Subcutaneous abdominal adipose tissue (tissue), 5 donors: ENCODE measurements at regions not wholly inside any gene's neighbourhood (a gene's known extent, or its start where the extent isn't known, plus 50 kb on each side); places are given as distances from the start of the nearest gene placed in this dataset.
"Not testable (repeated sequence)": the region's sequence is repeated elsewhere in the genome, so short reads cannot be mapped to it uniquely, and the experiment has no call there.

ENCODE experiments used
- H3K27ac ChIP-seq: one replicate; pipeline ENCODE4 v1.7.0; 2013; ENCODE audit warnings: low read depth, mild to moderate bottlenecking, inconsistent platforms, low read length, moderate library complexity
- H3K27me3 ChIP-seq, 5 donors: one replicate each; pipeline ENCODE4 v1.7.0; 2013; ENCODE audit warnings: low read length in 5 of 5, inconsistent platforms in 1 of 5; ENCODE audit not compliant: control insufficient read depth in 5 of 5, insufficient read depth in 4 of 5
- H3K36me3 ChIP-seq, 5 donors: one replicate each; pipeline ENCODE4 v1.7.0; 2013; ENCODE audit warnings: low read length in 5 of 5; ENCODE audit not compliant: control insufficient read depth in 5 of 5, insufficient read depth in 5 of 5
- H3K4me1 ChIP-seq, 5 donors: one replicate each; pipeline ENCODE4 v1.7.0; 2013; ENCODE audit warnings: low read length in 5 of 5, mild to moderate bottlenecking in 3 of 5, moderate library complexity in 1 of 5; ENCODE audit not compliant: control insufficient read depth in 5 of 5, insufficient read depth in 5 of 5
- H3K4me3 ChIP-seq, 5 donors: one replicate each; pipeline ENCODE4 v1.7.0; 2013; ENCODE audit warnings: low read length in 5 of 5, low read depth in 1 of 5
- H3K9ac ChIP-seq, 5 donors: one replicate each; pipeline ENCODE4 v1.7.0; 2013; ENCODE audit warnings: low read length in 5 of 5, mild to moderate bottlenecking in 4 of 5, moderate library complexity in 3 of 5
- H3K9me3 ChIP-seq, 5 donors: one replicate each; pipeline ENCODE4 v1.7.0; 2013; ENCODE audit warnings: low read length in 5 of 5; ENCODE audit not compliant: control insufficient read depth in 5 of 5
- donor health status: healthy.
- donor health status: healthy.
- donor health status: healthy.
- donor health status: healthy.
- donor health status: healthy.

DNA sequence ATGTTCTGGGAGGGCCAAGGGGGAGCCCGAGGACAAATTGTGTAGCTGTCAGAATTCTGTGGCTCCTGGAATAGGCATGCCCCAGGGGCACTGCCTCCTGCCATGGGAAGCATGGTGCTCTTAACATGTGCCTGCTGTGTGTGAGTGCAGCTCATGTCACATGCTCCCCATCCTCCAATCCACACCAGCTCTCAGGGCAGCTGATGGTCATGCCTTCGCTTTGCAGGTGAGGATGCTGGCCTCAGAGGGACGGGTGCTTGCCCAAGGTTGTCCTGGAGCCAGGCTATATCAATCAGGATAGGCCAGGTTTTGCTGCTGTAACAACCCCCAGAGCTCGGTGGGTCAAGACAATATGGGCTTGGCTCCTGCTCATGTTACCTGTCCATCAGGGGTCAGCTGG is 303.4 kb downstream of the RPS24 start:
- Histone ChIP-seq H3K27ac (no peak overlapping the region), H3K27me3 (no peaks in the 10 kb centered on the region), H3K36me3 (no peaks in the 10 kb centered on the region), H3K4me1 (peaks cover 7 to 23% (median 17%) of the 10 kb centered on the region in 5 donors), H3K9ac (no peak overlapping the region), H3K4me3 (no peak overlapping the region), H3K9me3 (no peaks in the 10 kb centered on the region)

GRCh38 chr10:78337646-78338391 is 304.2 kb downstream of the RPS24 start:
- peaks cover 7 to 21% (median 17%) of the 10 kb centered on the region in 5 donors for H3K4me1 ChIP-seq
- H3K9ac ChIP-seq: no peak overlapping the region
- H3K27ac ChIP-seq: no peak overlapping the region
- no peaks in the 10 kb centered on the region for H3K9me3 ChIP-seq
- H3K36me3 ChIP-seq: no peaks in the 10 kb centered on the region
- H3K4me3 ChIP-seq: no peak overlapping the region
- peaks cover 0 to under 1% (median 0%) of the 10 kb centered on the region in 5 donors for H3K27me3 ChIP-seq

DNA sequence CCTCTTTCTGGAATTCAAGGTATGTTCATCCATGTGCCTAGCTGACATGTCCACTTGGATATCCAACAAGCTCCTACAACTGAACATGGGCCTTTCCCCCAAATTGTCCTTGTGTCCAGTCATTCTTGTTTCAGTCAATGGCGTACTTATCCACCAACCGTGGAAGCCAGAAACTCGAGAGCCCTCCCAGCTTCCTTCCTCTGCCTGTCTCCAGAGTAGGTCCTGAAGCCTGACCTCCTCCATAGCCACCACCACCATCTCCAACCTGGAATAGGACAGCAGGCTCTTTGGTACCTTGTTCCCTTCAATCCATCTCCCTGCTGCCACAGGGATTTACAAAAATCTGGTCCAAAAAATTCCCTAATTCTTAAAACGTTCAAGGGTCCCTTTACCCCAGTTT is 305.1 kb downstream of the RPS24 start:
- Histone ChIP-seq H3K9ac (no peak overlapping the region), H3K4me3 (no peak overlapping the region), H3K27me3 (peaks cover 0 to 3% (median 0%) of the 10 kb centered on the region in 5 donors), H3K4me1 (peaks cover 7 to 21% (median 17%) of the 10 kb centered on the region in 5 donors), H3K27ac (no peak overlapping the region), H3K9me3 (no peaks in the 10 kb centered on the region), H3K36me3 (no peaks in the 10 kb centered on the region)

DNA sequence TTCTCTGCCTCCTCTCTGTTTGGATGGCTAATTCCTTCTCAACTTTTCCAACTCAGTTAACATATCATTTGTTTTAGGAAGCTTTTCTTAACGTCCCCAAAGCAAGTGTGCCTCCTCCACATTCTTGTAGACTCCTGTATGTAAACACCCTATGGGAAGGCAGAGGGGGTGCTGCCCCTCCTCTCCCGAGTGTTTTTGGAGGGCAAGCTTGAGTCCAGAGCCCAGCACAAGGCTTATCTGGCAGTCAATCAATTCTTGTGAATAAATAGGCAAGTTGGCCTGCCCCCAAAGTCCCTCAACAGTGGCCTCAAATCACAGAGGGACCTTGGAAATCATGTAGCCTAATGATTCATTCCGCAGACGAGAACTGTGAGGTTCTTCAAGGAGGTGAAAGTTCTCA is 305.6 kb downstream of the RPS24 start:
- no peak overlapping the region for H3K9ac ChIP-seq
- H3K9me3 ChIP-seq: no peaks in the 10 kb centered on the region
- H3K4me1 ChIP-seq: peaks cover 7 to 21% (median 17%) of the 10 kb centered on the region in 5 donors
- no peaks in the 10 kb centered on the region for H3K36me3 ChIP-seq
- no peak overlapping the region for H3K4me3 ChIP-seq
- H3K27ac ChIP-seq: no peak overlapping the region
- H3K27me3 ChIP-seq: peaks cover 0 to 3% (median 0%) of the 10 kb centered on the region in 5 donors

DNA sequence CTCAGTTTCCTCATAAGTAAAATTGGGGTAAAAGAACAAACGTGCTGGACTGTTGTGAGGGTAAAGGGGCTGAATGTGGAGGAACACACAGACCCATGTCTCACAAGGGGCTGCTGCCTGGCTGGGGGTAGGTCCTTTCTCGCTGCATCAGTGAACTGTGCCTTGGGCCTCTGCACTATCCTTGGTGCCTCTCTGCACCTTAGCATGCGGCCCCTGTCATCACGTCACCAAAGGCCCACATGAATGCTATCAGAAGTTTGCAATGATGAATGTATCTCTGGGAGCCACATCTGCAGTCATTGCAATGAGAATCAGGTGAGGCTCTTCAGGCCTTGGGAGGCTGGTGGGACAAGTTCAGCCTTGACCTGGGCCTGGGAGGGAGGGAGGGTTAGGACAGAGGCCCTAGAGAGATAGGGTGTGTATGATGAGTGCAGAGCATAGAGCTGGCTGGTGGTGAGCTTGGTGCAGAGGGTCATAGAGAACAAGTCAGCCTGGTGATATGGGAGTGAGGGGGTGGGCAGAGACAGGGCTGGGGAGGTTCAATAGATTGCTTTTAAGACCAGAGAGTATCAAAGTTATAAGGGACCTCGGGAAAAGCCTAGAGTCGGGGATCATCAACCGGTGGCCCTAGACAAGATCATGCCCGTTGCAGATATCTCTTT is 308.4 kb downstream of the RPS24 start:
- H3K9me3 ChIP-seq: no peaks in the 10 kb centered on the region
- H3K27me3 ChIP-seq: peaks cover 0 to 3% (median 0%) of the 10 kb centered on the region in 5 donors
- no peak overlapping the region for H3K9ac ChIP-seq
- no peak overlapping the region for H3K27ac ChIP-seq
- H3K4me1 ChIP-seq: peaks cover 0 to 8% (median 0%) of the 10 kb centered on the region in 5 donors
- H3K36me3 ChIP-seq: no peaks in the 10 kb centered on the region
- no peak overlapping the region for H3K4me3 ChIP-seq

GRCh38 chr10:78342827-78343653 is 309.4 kb downstream of the RPS24 start:
- Histone ChIP-seq H3K9me3 (no peaks in the 10 kb centered on the region), H3K36me3 (no peaks in the 10 kb centered on the region), H3K27me3 (peaks cover 0 to 3% (median 0%) of the 10 kb centered on the region in 5 donors), H3K9ac (no peak overlapping the region), H3K27ac (no peak overlapping the region), H3K4me3 (no peak overlapping the region), H3K4me1 (peaks cover 0 to 8% (median 0%) of the 10 kb centered on the region in 5 donors)

- H3K36me3 ChIP-seq, H3K27ac ChIP-seq, H3K4me3 ChIP-seq, H3K4me1 ChIP-seq, H3K9ac ChIP-seq, H3K27me3 ChIP-seq, H3K9me3 ChIP-seq: not testable (repeated sequence)
Measured at GRCh38 chr10:78344257-78344656, 310.6 kb downstream of the RPS24 start.

GRCh38 chr10:78345515-78345914 is 311.9 kb downstream of the RPS24 start:
- not testable (repeated sequence) for H3K27ac ChIP-seq, H3K36me3 ChIP-seq, H3K4me1 ChIP-seq, H3K4me3 ChIP-seq, H3K27me3 ChIP-seq, H3K9me3 ChIP-seq, H3K9ac ChIP-seq

GRCh38 chr10:78346721-78347120 is 313.1 kb downstream of the RPS24 start:
- Histone ChIP-seq H3K4me1 (peaks cover 0 to 3% (median 0%) of the 10 kb centered on the region in 5 donors), H3K9me3 (no peaks in the 10 kb centered on the region), H3K9ac (no peak overlapping the region), H3K4me3 (no peak overlapping the region), H3K27ac (no peak overlapping the region), H3K27me3 (peaks cover 0 to 3% (median 0%) of the 10 kb centered on the region in 5 donors), H3K36me3 (no peaks in the 10 kb centered on the region)
